ENCODE measurements at regions not wholly inside any gene's neighbourhood (a gene's known extent, or its start where the extent isn't known, plus 50 kb on each side); places are given as distances from the start of the nearest gene placed in this dataset.

DNA sequence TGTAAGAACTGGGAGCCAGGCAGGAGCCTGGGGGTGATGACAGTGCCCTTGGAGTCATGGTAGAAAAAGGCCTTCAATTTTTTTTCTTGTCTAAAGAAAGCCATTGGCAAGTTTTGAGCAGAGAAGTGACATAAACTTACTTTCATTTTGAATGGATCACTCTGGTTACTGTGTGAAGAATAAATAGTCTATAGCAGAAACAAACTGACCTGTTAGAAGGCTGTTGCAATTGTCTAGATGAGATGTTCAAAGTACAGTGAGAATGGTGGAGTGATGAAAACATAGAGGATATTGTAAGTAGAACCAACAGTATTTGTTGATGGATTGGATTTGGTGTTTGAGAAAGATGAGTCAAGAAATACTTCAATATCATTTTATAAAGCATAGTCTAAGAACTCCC is 439.9 kb downstream of the TBL1XR1 start:
- Histone ChIP-seq H2BK120ac (ENCODE audit: low read depth, low read length, poor library complexity, severe bottlenecking) (no peak overlapping the region), H2BK20ac (ENCODE audit: low read depth, low read length, poor library complexity, severe bottlenecking) (no peak overlapping the region), H4K91ac (ENCODE audit: insufficient read length, low read depth, low read length) (no peak overlapping the region), H3K56ac (ENCODE audit: insufficient read length, low read depth, low read length) (no peak overlapping the region), H2AFZ (ENCODE audit: low read length) (no peak overlapping the region), H2BK5ac (ENCODE audit: insufficient read length, low read length) (no peak overlapping the region), H3K23me2 (ENCODE audit: insufficient read length, low read depth, low read length, poor library complexity, severe bottlenecking) (no peaks in the 10 kb centered on the region), H3K14ac (ENCODE audit: insufficient read depth, low read length) (no peak overlapping the region), H3K18ac (ENCODE audit: insufficient read length, low read depth, low read length) (no peak overlapping the region), H4K5ac (ENCODE audit: insufficient read length, low read depth, low read length) (no peak overlapping the region), H3K79me2 (ENCODE audit: insufficient read depth, low read length) (no peaks in the 10 kb centered on the region), H3K27ac (ENCODE audit: insufficient read length, low read depth, low read length) (no peak overlapping the region), H3K9me3 (ENCODE audit: control insufficient read depth, low read depth, low read length) (no peaks in the 10 kb centered on the region), H3K9ac (ENCODE audit: extremely low read depth, insufficient read length, low read length) (no peak overlapping the region), H3K4me1 (ENCODE audit: insufficient read depth, low read length) (no peaks in the 10 kb centered on the region), H4K8ac (replicated peaks; ENCODE audit: insufficient read length, low read depth, low read length) (no peak overlapping the region), H3K27me3 (ENCODE audit: insufficient read depth, low read length) (no peaks in the 10 kb centered on the region), H2BK15ac (ENCODE audit: low read depth, low read length) (no peak overlapping the region), H4K20me1 (ENCODE audit: control insufficient read depth, insufficient read depth, insufficient read length) (no peaks in the 10 kb centered on the region), H2AK5ac (ENCODE audit: insufficient read length, low read length) (no peak overlapping the region), H3K4ac (ENCODE audit: low read depth, low read length) (no peak overlapping the region), H3K79me1 (ENCODE audit: insufficient read depth, low read depth, low read length, poor library complexity, severe bottlenecking) (no peaks in the 10 kb centered on the region), H3K4me2 (ENCODE audit: insufficient read depth, insufficient read length, low read length) (no peak overlapping the region), H3K23ac (ENCODE audit: insufficient read length, low read depth, low read length) (no peak overlapping the region), H2BK12ac (ENCODE audit: insufficient read length, low read depth, low read length) (no peak overlapping the region), H3T11ph (ENCODE audit: low read length) (no peak overlapping the region)
- no peaks in the 10 kb centered on the region for H3K9me3 Mint-ChIP-seq
- no peaks in the 10 kb centered on the region for H3K4me1 Mint-ChIP-seq
- TF ChIP-seq, protein P1, sequence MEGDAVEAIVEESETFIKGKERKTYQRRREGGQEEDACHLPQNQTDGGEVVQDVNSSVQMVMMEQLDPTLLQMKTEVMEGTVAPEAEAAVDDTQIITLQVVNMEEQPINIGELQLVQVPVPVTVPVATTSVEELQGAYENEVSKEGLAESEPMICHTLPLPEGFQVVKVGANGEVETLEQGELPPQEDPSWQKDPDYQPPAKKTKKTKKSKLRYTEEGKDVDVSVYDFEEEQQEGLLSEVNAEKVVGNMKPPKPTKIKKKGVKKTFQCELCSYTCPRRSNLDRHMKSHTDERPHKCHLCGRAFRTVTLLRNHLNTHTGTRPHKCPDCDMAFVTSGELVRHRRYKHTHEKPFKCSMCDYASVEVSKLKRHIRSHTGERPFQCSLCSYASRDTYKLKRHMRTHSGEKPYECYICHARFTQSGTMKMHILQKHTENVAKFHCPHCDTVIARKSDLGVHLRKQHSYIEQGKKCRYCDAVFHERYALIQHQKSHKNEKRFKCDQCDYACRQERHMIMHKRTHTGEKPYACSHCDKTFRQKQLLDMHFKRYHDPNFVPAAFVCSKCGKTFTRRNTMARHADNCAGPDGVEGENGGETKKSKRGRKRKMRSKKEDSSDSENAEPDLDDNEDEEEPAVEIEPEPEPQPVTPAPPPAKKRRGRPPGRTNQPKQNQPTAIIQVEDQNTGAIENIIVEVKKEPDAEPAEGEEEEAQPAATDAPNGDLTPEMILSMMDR (conservative IDR thresholded peaks at IDR 0.05), result no peak
- H3K27me3 Mint-ChIP-seq (ENCODE audit: low read depth), result no peaks in the 10 kb centered on the region
- H3K36me3 Mint-ChIP-seq (ENCODE audit: insufficient read depth in 1 of 3, low read depth in 3 of 3), result no peaks in the 10 kb centered on the region; a peak in 1 of 7 replicates
- H3K4me3 Mint-ChIP-seq, result no peak overlapping the region
- DNase-seq, result no peak
- H3K27ac Mint-ChIP-seq, result no peak overlapping the region; a peak in 1 of 7 replicates

Measured in H9 (cell line).